PFSK-1 (cell line): ENCODE measurements at regions not wholly inside any gene's neighbourhood (a gene's known extent, or its start where the extent isn't known, plus 50 kb on each side); places are given as distances from the start of the nearest gene placed in this dataset.

Source experiments
- FOXP2 ChIP-seq: optimal IDR thresholded peaks from 2 replicates; pipeline ENCODE3; 2011; ENCODE audit warnings: borderline replicate concordance, control low read depth, inconsistent platforms; ENCODE audit not compliant: insufficient read depth; ENCODE audit errors: extremely low read length, extremely low read depth
- POLR2AphosphoS5 ChIP-seq: IDR thresholded peaks from 2 replicates; pipeline ENCODE4 v1.6.1; 2012; ENCODE audit warnings: low read depth, mild to moderate bottlenecking, control low read depth, low read length, moderate library complexity
- REST ChIP-seq, 2 experiments: IDR thresholded peaks; 2 replicates each; pipeline versions ENCODE4 v1.6.1 to v1.8.0; 2011 to 2012; ENCODE audit warnings: low read depth in 2 of 2, low read length in 2 of 2, control low read depth in 1 of 2, inconsistent platforms in 1 of 2, mild to moderate bottlenecking in 1 of 2, moderate library complexity in 1 of 2; ENCODE audit not compliant: insufficient read depth in 1 of 2
- SIN3A ChIP-seq: IDR thresholded peaks from 2 replicates; pipeline ENCODE4 v1.6.1; 2012; ENCODE audit warnings: mild to moderate bottlenecking, low read length, moderate library complexity, borderline replicate concordance; ENCODE audit not compliant: insufficient read depth
- TAF1 ChIP-seq: IDR thresholded peaks from 2 replicates; pipeline ENCODE4 v1.6.1; 2012; ENCODE audit warnings: low read length, control low read depth, borderline replicate concordance; ENCODE audit not compliant: insufficient read depth

GRCh38 chr18:73331212-73331772 lies 463.5 kb upstream of the NETO1 start:
- TF ChIP-seq FOXP2 (no peak), REST (IDR thresholded peaks at IDR 0.05; ENCODE audit: insufficient read depth in 1 of 2, low read depth in 2 of 2, low read length in 2 of 2) (no peak)

GRCh38 chr18:73318739-73319479 lies 451.1 kb upstream of the NETO1 start:
- no peak for TF ChIP-seq POLR2AphosphoS5
- TF ChIP-seq FOXP2 = no peak
- TF ChIP-seq SIN3A = no peak

GRCh38 chr18:73316513-73316912 lies 448.7 kb upstream of the NETO1 start:
- no peak for TF ChIP-seq FOXP2
- TF ChIP-seq REST (IDR thresholded peaks at IDR 0.05; ENCODE audit: insufficient read depth in 1 of 2, low read depth in 2 of 2, low read length in 2 of 2) = no peak
- TF ChIP-seq TAF1 = no peak
- no peak for TF ChIP-seq POLR2AphosphoS5

- TF ChIP-seq FOXP2 = no peak
- no peak for TF ChIP-seq POLR2AphosphoS5
- no peak for TF ChIP-seq TAF1
- no peak for TF ChIP-seq REST (IDR thresholded peaks at IDR 0.05; ENCODE audit: insufficient read depth in 1 of 2, low read depth in 2 of 2, low read length in 2 of 2)
- no peak for TF ChIP-seq SIN3A
Observed at GRCh38 chr18:73315381-73315780, 447.6 kb upstream of the NETO1 start.

GRCh38 chr18:73313476-73313875 lies 445.7 kb upstream of the NETO1 start:
- TF ChIP-seq TAF1 (no peak), REST (IDR thresholded peaks at IDR 0.05; ENCODE audit: insufficient read depth in 1 of 2, low read depth in 2 of 2, low read length in 2 of 2) (no peak), SIN3A (no peak), FOXP2 (no peak), POLR2AphosphoS5 (no peak)
